Osteocyte (in vitro differentiated cells): ENCODE measurements at regions not wholly inside any gene's neighbourhood (a gene's known extent, or its start where the extent isn't known, plus 50 kb on each side); places are given as distances from the start of the nearest gene placed in this dataset.

Experiments
- DNase-seq: peaks from one replicate; pipeline ENCODE4 v3.0.0; 2021; ENCODE audit warnings: mixed read lengths; ENCODE audit not compliant: unreplicated experiment; ENCODE audit errors: extremely low spot score
- H3K27ac Mint-ChIP-seq: one replicate; pipeline ENCODE4 v1.8.0; 2021; ENCODE audit warnings: mild to moderate bottlenecking, mixed read lengths; ENCODE audit not compliant: unreplicated experiment
- H3K27me3 Mint-ChIP-seq: one replicate; pipeline ENCODE4 v1.8.0; 2021; ENCODE audit warnings: mixed read lengths; ENCODE audit not compliant: unreplicated experiment
- H3K36me3 Mint-ChIP-seq: one replicate; pipeline ENCODE4 v1.8.0; 2021; ENCODE audit warnings: mixed read lengths; ENCODE audit not compliant: unreplicated experiment
- H3K4me1 Mint-ChIP-seq: one replicate; pipeline ENCODE4 v1.8.0; 2021; ENCODE audit warnings: mixed read lengths; ENCODE audit not compliant: unreplicated experiment
- H3K4me3 Mint-ChIP-seq: one replicate; pipeline ENCODE4 v1.8.0; 2021; ENCODE audit warnings: mild to moderate bottlenecking, moderate library complexity, mixed read lengths; ENCODE audit not compliant: unreplicated experiment
- H3K9me3 Mint-ChIP-seq: one replicate; pipeline ENCODE4 v1.8.0; 2021; ENCODE audit warnings: mixed read lengths; ENCODE audit not compliant: unreplicated experiment
- CTCF ChIP-seq: fragments of 200-600 bp; sonication (generic); IDR thresholded peaks from 2 replicates; pipeline ENCODE4 v1.5.0; 2021; ENCODE audit warnings: antibody characterized with exemption, mild to moderate bottlenecking, moderate library complexity

- no peak for DNase-seq
- Mint-ChIP-seq H3K27me3 (no peaks in the 10 kb centered on the region), H3K9me3 (no peaks in the 10 kb centered on the region), H3K36me3 (no peaks in the 10 kb centered on the region), H3K4me1 (peaks cover 8% of the 10 kb centered on the region), H3K4me3 (no peak overlapping the region), H3K27ac (no peak overlapping the region)
- no peak for TF ChIP-seq CTCF
Measured at GRCh38 chr21:27251752-27252151, 284.9 kb upstream of the ADAMTS5 start.

GRCh38 chr21:27250366-27250765, 283.5 kb upstream of the ADAMTS5 start:
- Mint-ChIP-seq H3K27me3 (no peaks in the 10 kb centered on the region), H3K9me3 (no peaks in the 10 kb centered on the region), H3K4me1 (peaks cover 11% of the 10 kb centered on the region), H3K36me3 (no peaks in the 10 kb centered on the region), H3K4me3 (no peak overlapping the region), H3K27ac (no peak overlapping the region)
- no peak for TF ChIP-seq CTCF
- no peak for DNase-seq

- no peak for TF ChIP-seq CTCF
- no peaks in the 10 kb centered on the region for H3K36me3 Mint-ChIP-seq
- no peaks in the 10 kb centered on the region for H3K27me3 Mint-ChIP-seq
- peaks cover 15% of the 10 kb centered on the region for H3K4me1 Mint-ChIP-seq
- no peak overlapping the region for H3K4me3 Mint-ChIP-seq
- no peak overlapping the region for H3K27ac Mint-ChIP-seq
- no peak for DNase-seq
- H3K9me3 Mint-ChIP-seq, result peaks cover under 1% of the 10 kb centered on the region
Measured at GRCh38 chr21:27248814-27249213, 281.9 kb upstream of the ADAMTS5 start.

GRCh38 chr21:27246741-27247140, 279.9 kb upstream of the ADAMTS5 start:
- Mint-ChIP-seq H3K36me3 (no peaks in the 10 kb centered on the region), H3K4me1 (peaks cover 15% of the 10 kb centered on the region), H3K27ac (no peak overlapping the region), H3K9me3 (peaks cover 4% of the 10 kb centered on the region), H3K27me3 (no peaks in the 10 kb centered on the region), H3K4me3 (no peak overlapping the region)
- DNase-seq, result no peak
- no peak for TF ChIP-seq CTCF

- no peak overlapping the region for H3K27ac Mint-ChIP-seq
- no peak for DNase-seq
- H3K9me3 Mint-ChIP-seq, result peaks cover 4% of the 10 kb centered on the region
- H3K27me3 Mint-ChIP-seq, result no peaks in the 10 kb centered on the region
- H3K4me3 Mint-ChIP-seq, result no peak overlapping the region
- no peaks in the 10 kb centered on the region for H3K36me3 Mint-ChIP-seq
- TF ChIP-seq CTCF, result no peak
- H3K4me1 Mint-ChIP-seq, result peaks cover 23% of the 10 kb centered on the region
Measured at GRCh38 chr21:27244776-27245175, 277.9 kb upstream of the ADAMTS5 start.
